HEK293 (cell line): ENCODE measurements at regions not wholly inside any gene's neighbourhood (a gene's known extent, or its start where the extent isn't known, plus 50 kb on each side); places are given as distances from the start of the nearest gene placed in this dataset.

Experiments
- CTCF ChIA-PET: fragments of 350-600 bp; formaldehyde crosslinking; extraction: SDS; loops from one replicate; lab custom pipeline; 2021; ENCODE audit warnings: antibody characterized with exemption; lab: Yijun Ruan, JAX
- POLR2A ChIA-PET: fragments of 300-600 bp; formaldehyde crosslinking; extraction: SDS; loops from one replicate; lab custom pipeline; 2020; ENCODE audit warnings: antibody characterized with exemption, inconsistent platforms; lab: Yijun Ruan, JAX
- H3K27ac ChIP-seq: fragments of 200-500 bp; sonication (Bioruptor generic); 2 replicates; pipeline ENCODE4 v1.5.1; 2014; ENCODE audit warnings: low read depth, low read length, control low read depth, inconsistent platforms; ENCODE audit errors: extremely low read depth
- H3K36me3 ChIP-seq, 2 experiments: fragments of 200-500 bp in 1 of 2; sonication (Bioruptor generic) in 1 of 2; 1 replicate in 1 of 2; 2 replicates in 1 of 2; pipeline ENCODE4 v1.5.1; 2014 to 2017; ENCODE audit warnings: inconsistent platforms in 2 of 2, low read length in 2 of 2; ENCODE audit not compliant: control insufficient read depth in 2 of 2, insufficient read depth in 1 of 2
- H3K4me1 ChIP-seq: fragments of 200-500 bp; sonication (Bioruptor generic); 2 replicates; pipeline ENCODE4 v1.5.1; 2014; ENCODE audit warnings: mild to moderate bottlenecking, low read length, inconsistent platforms; ENCODE audit not compliant: control insufficient read depth, insufficient read depth
- H3K4me3 ChIP-seq: 2 replicates; pipeline ENCODE4 v1.5.1; 2011; ENCODE audit warnings: low read depth, mild to moderate bottlenecking, control low read depth, low read length, moderate library complexity
- H3K9me3 ChIP-seq: fragments of 200-500 bp; sonication (Bioruptor generic); 2 replicates; pipeline ENCODE4 v1.5.1; 2014; ENCODE audit warnings: low read depth, low read length, inconsistent platforms; ENCODE audit not compliant: control insufficient read depth, insufficient read depth
- EGR2 ChIP-seq: fragments of 450-650 bp; formaldehyde crosslinking; IDR thresholded peaks from 2 replicates; pipeline ENCODE4 v1.5.1; 2016; ENCODE audit warnings: low read depth, missing biosample characterization, missing genetic modification characterization
- ELK4 ChIP-seq: IDR thresholded peaks from 2 replicates; pipeline ENCODE4 v1.6.1; 2011; ENCODE audit warnings: mild to moderate bottlenecking, low read depth, low read length, borderline replicate concordance
- GLI4 ChIP-seq: fragments of 450-650 bp; formaldehyde crosslinking; IDR thresholded peaks from 2 replicates; pipeline ENCODE4 v1.5.1; 2016; ENCODE audit warnings: missing biosample characterization, missing genetic modification characterization
- GLIS1 ChIP-seq: fragments of 450-650 bp; formaldehyde crosslinking; IDR thresholded peaks from 2 replicates; pipeline ENCODE4 v1.5.1; 2016; ENCODE audit warnings: missing biosample characterization, missing genetic modification characterization
- HOXD13 ChIP-seq: sonication (generic); formaldehyde crosslinking; IDR thresholded peaks from 2 replicates; pipeline ENCODE4 v1.8.0; 2022; ENCODE audit warnings: missing genetic modification reagents, borderline replicate concordance
- INSM2 ChIP-seq: fragments of 450-650 bp; formaldehyde crosslinking; IDR thresholded peaks from 2 replicates; pipeline ENCODE4 v1.5.1; 2016; ENCODE audit warnings: missing biosample characterization, missing genetic modification characterization
- KLF9 ChIP-seq: fragments of 450-650 bp; formaldehyde crosslinking; IDR thresholded peaks from 2 replicates; pipeline ENCODE4 v1.5.1; 2016; ENCODE audit warnings: missing biosample characterization, missing genetic modification characterization, low read depth
- ZBTB20 ChIP-seq: fragments of 450-650 bp; formaldehyde crosslinking; IDR thresholded peaks from 2 replicates; pipeline ENCODE4 v1.5.1; 2016; ENCODE audit warnings: missing biosample characterization, missing genetic modification characterization
- ZNF112 ChIP-seq: fragments of 450-650 bp; formaldehyde crosslinking; IDR thresholded peaks from 2 replicates; pipeline ENCODE4 v1.5.0; 2017; ENCODE audit warnings: missing biosample characterization, missing genetic modification characterization
- ZNF133 ChIP-seq: fragments of 450-650 bp; formaldehyde crosslinking; IDR thresholded peaks from 2 replicates; pipeline ENCODE4 v1.5.1; 2016; ENCODE audit warnings: missing biosample characterization, missing genetic modification characterization
- ZNF23 ChIP-seq: fragments of 450-650 bp; formaldehyde crosslinking; IDR thresholded peaks from 2 replicates; pipeline ENCODE4 v1.5.1; 2016; ENCODE audit warnings: missing biosample characterization, missing genetic modification characterization, borderline replicate concordance
- ZNF266 ChIP-seq: fragments of 450-650 bp; formaldehyde crosslinking; IDR thresholded peaks from 2 replicates; pipeline ENCODE4 v1.5.1; 2016; ENCODE audit warnings: missing biosample characterization, missing genetic modification characterization, low read depth
- ZNF292 ChIP-seq: fragments of 450-650 bp; formaldehyde crosslinking; IDR thresholded peaks from 2 replicates; pipeline ENCODE4 v1.5.1; 2016; ENCODE audit warnings: low read depth, missing biosample characterization, missing genetic modification characterization, borderline replicate concordance
- ZNF311 ChIP-seq: fragments of 450-650 bp; formaldehyde crosslinking; IDR thresholded peaks from 2 replicates; pipeline ENCODE4 v1.5.1; 2017; ENCODE audit warnings: missing biosample characterization, missing genetic modification characterization, borderline replicate concordance
- ZNF335 ChIP-seq: fragments of 450-650 bp; formaldehyde crosslinking; conservative IDR thresholded peaks from 2 replicates; pipeline ENCODE4 v1.5.1; 2016; ENCODE audit warnings: missing biosample characterization, missing genetic modification characterization
- ZNF571 ChIP-seq: fragments of 450-650 bp; formaldehyde crosslinking; IDR thresholded peaks from 2 replicates; pipeline ENCODE4 v1.5.0; 2017; ENCODE audit warnings: missing biosample characterization, missing genetic modification characterization
- ZNF626 ChIP-seq: fragments of 450-650 bp; sonication (Bioruptor Pico); formaldehyde crosslinking; IDR thresholded peaks from 2 replicates; pipeline ENCODE4 v1.5.1; 2018; ENCODE audit warnings: missing biosample characterization, missing genetic modification characterization, inconsistent platforms
- ZNF658 ChIP-seq: fragments of 450-650 bp; formaldehyde crosslinking; IDR thresholded peaks from 2 replicates; pipeline ENCODE4; 2016; ENCODE audit warnings: missing biosample characterization, missing genetic modification characterization
- ZNF670 ChIP-seq: fragments of 450-650 bp; formaldehyde crosslinking; IDR thresholded peaks from 2 replicates; pipeline ENCODE4 v1.5.1; 2016; ENCODE audit warnings: missing biosample characterization, missing genetic modification characterization, low read depth
- ZNF677 ChIP-seq: fragments of 450-650 bp; IDR thresholded peaks from 2 replicates; pipeline ENCODE4 v1.5.0; 2018; ENCODE audit warnings: missing biosample characterization, mild to moderate bottlenecking, missing genetic modification characterization, moderate library complexity
- ZNF785 ChIP-seq: fragments of 450-650 bp; formaldehyde crosslinking; IDR thresholded peaks from 2 replicates; pipeline ENCODE4 v1.5.1; 2016; ENCODE audit warnings: missing biosample characterization, missing genetic modification characterization
- ZNF792 ChIP-seq: fragments of 450-650 bp; formaldehyde crosslinking; IDR thresholded peaks from 2 replicates; pipeline ENCODE4 v1.5.1; 2016; ENCODE audit warnings: missing biosample characterization, missing genetic modification characterization
- TF ChIP-seq, protein P1 (sequence below): fragments of 450-650 bp; formaldehyde crosslinking; IDR thresholded peaks from 2 replicates; pipeline ENCODE4 v1.5.1; 2016; ENCODE audit warnings: missing biosample characterization, missing genetic modification characterization, borderline replicate concordance

DNA sequence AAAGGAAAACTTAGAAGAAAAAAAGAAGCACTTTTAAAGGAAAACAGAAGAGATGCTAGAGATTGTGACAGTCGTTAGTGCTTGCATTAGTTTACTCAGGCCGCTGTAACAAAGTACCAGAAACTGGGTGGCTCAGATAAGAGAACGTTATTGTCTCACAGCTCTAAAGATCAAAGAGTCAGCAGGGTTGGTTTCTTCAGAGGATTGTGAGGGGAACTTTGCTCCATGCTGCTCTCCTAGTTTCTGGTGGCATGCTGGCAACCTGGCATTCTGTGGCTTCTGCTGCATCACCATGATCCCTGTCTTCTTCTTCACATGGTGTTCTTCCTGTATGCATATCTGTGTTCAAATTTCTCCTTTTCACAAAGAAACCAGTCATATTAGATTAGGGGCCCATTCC is 119.4 kb upstream of the PLEKHA5 start (continued):
- TF ChIP-seq GLI4 (no peak), ZNF311 (tag by site-specific recombination) (no peak), ZNF112 (tag by site-specific recombination) (no peak), HOXD13 (CRISPR knock-in tag) (no peak), KLF9 (tag by site-specific recombination) (no peak), ZNF677 (tag by site-specific recombination) (no peak), ZNF785 (no peak), ZNF133 (tag by site-specific recombination) (no peak), ZNF626 (tag by site-specific recombination) (no peak)
- TF ChIP-seq, protein P1, sequence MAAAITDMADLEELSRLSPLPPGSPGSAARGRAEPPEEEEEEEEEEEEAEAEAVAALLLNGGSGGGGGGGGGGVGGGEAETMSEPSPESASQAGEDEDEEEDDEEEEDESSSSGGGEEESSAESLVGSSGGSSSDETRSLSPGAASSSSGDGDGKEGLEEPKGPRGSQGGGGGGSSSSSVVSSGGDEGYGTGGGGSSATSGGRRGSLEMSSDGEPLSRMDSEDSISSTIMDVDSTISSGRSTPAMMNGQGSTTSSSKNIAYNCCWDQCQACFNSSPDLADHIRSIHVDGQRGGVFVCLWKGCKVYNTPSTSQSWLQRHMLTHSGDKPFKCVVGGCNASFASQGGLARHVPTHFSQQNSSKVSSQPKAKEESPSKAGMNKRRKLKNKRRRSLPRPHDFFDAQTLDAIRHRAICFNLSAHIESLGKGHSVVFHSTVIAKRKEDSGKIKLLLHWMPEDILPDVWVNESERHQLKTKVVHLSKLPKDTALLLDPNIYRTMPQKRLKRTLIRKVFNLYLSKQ = no peak

DNA sequence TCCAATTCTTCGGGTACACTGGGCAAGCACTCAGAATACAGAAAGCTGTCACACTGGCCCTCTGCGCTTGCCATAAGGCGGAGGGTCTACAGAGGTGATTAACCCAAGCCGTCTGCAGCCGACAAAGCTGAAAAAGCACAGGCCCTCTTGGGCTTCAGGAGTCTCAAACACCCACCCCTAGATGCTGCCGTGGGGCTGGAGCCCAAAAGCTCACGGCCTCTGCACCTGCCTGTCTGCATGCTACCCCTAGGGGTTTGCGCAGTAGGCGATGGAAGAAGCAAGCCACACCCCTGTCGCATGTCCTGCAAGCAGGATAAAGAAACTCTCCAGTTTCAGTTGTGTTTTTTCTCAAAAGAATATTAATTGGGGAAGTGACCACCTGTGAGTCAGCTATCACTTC is 118.8 kb upstream of the PLEKHA5 start:
- TF ChIP-seq ZBTB20 (tag by site-specific recombination) (no peak), EGR2 (tag by site-specific recombination) (no peak)
- ChIA-PET CTCF (no interaction called here), POLR2A (no interaction called here)
- H3K4me1 ChIP-seq = no peaks in the 10 kb centered on the region
- H3K27ac ChIP-seq = no peak overlapping the region
- H3K9me3 ChIP-seq = no peaks in the 10 kb centered on the region
- no peak overlapping the region for H3K4me3 ChIP-seq
- no peaks in the 10 kb centered on the region for H3K36me3 ChIP-seq

DNA sequence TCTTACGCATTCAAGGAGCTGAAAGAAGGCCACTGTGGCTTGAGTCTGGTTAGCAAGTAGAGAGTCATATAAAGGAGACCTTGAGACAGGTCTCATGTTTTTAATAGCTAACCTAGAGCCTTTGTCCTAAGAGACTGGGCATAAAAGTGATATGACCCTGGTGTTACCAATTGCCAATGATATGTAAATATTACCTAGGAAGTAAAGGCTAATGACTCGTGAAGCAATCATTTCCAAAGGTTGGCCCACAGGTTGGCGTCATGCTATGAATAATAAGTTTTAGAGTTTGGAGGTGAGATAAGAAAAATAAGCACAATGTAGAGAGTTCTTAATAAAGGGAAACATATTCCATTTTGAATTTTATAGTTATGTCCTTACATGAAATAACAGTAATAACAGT is 116.6 kb upstream of the PLEKHA5 start:
- H3K9me3 ChIP-seq = no peaks in the 10 kb centered on the region
- TF ChIP-seq ZNF292 (tag by site-specific recombination) = no peak
- TF ChIP-seq ZNF23 (tag by site-specific recombination) = no peak
- TF ChIP-seq ZNF266 = no peak
- no peak for TF ChIP-seq ZNF670 (tag by site-specific recombination)
- TF ChIP-seq ZNF335 = no peak
- no peak for TF ChIP-seq ELK4
- no peak for TF ChIP-seq ZNF792
- no peak for TF ChIP-seq GLIS1 (tag by site-specific recombination)
- no peak for TF ChIP-seq ZNF658
- no peak for TF ChIP-seq ZNF571
- TF ChIP-seq INSM2 (tag by site-specific recombination) = no peak
- ChIA-PET CTCF (no interaction called here), POLR2A (no interaction called here)
- H3K4me3 ChIP-seq = no peak overlapping the region
- H3K36me3 ChIP-seq = no peaks in the 10 kb centered on the region
- no peak overlapping the region for H3K27ac ChIP-seq
- H3K4me1 ChIP-seq = no peaks in the 10 kb centered on the region
